OCI-LY1 (cell line): ENCODE measurements at regions not wholly inside any gene's neighbourhood (a gene's known extent, or its start where the extent isn't known, plus 50 kb on each side); places are given as distances from the start of the nearest gene placed in this dataset.

Experiments used
- CTCF ChIP-seq: fragments of 200-600 bp; sonication (generic), shearing (Covaris generic); IDR thresholded peaks from 2 replicates; pipeline ENCODE4 v1.5.1; 2017; ENCODE audit warnings: mild to moderate bottlenecking, antibody characterized with exemption, low read length, moderate library complexity, mixed read lengths
- EZH2 ChIP-seq: fragments of 200-600 bp; sonication (generic), shearing (Covaris generic); IDR thresholded peaks from 2 replicates; pipeline ENCODE4 v1.8.0; 2017; ENCODE audit warnings: borderline replicate concordance, mixed run types, mild to moderate bottlenecking, antibody characterized with exemption, low read length, moderate library complexity, mixed read lengths

GRCh38 chr12:90398285-90398836, 556.6 kb downstream of the CCER1 start:
- TF ChIP-seq CTCF, result no peak
- TF ChIP-seq EZH2, result no peak
